Activated T-helper 1 cell treated with anti-CD3 and anti-CD28 coated beads, Interleukin-2, amount 50 U/mL, for 16 hours (primary cell): ENCODE measurements at regions not wholly inside any gene's neighbourhood (a gene's known extent, or its start where the extent isn't known, plus 50 kb on each side); places are given as distances from the start of the nearest gene placed in this dataset.
"Not testable (repeated sequence)": the region's sequence is repeated elsewhere in the genome, so short reads cannot be mapped to it uniquely, and the experiment has no call there.

ENCODE experiments used
- DNase-seq, 2 donors: peaks; one replicate each; pipeline ENCODE4 v3.0.0-alpha.2; 2020; ENCODE audit warnings: low read depth in 1 of 2, low spot score in 1 of 2

DNA sequence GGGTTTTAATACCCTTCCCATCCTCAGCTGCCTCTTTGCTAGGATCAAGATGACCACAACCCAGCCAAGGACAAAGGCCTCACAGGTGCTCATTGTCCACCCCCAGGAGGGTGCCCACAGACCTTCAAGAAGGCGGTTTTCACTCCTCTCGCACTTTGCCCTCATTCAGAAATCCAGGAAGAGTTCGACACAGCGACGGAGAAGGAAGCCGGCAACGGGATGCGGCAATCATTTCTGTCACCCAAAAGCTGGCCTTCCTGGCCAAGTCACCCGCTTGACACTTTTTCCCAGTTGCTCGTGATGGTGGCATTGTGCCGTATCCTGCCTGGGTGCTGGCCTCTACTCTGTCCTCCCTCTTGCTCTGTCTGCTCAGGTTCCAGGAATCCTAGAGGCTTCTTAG is 293.0 kb upstream of the ZNF337 start:
- not testable (repeated sequence) for DNase-seq

DNA sequence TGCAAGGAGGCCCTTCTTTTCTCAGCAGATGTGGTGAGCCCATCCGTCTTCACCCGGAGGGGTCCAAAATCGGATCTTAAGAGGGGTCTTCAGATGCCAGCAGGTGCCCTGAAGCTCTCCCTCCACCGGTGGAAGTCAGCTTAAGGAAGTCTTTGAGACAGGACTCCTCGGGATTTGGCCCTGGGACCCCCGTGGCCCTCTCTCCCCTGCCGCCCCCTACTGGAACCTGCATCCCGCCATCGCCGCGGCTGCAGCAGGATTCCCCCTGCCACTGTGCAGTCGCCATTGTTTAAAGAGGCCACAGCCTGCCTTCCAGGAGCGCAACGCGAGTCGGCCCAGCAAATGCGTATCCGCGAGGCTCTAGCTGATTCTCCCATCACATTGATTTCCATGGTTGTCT is 292.5 kb upstream of the ZNF337 start:
- DNase-seq = no peak

DNA sequence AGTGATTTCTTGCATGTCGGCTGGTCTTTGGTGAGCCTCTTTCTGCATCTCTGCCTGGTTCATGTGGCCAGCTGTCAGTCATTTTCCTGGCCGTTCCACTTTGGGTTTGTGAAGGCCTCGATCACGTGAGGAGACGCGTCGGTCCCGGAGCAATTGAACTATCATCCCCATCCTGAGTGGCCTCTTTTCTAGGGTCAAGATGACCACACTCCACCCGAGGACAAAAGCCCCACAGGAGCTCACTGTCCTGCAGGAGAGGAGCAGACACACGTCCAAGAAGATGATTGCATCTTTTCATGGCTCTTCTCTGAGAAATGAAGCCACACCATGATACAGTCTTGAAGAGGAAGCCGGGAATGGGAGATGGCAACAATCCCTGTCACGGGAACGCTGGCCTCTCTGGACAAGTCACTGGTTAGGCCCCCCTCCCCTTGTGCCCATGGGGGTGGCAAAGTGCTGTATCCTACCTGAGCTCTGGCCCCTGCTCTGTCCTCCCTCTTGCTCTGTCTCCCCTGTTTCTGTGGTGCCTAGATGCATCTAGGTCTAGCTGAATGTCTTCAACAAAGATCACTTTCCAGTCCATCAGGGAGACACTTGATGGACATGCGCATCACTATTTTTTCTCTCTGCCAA is 291.4 kb upstream of the ZNF337 start:
- not testable (repeated sequence) for DNase-seq

DNA sequence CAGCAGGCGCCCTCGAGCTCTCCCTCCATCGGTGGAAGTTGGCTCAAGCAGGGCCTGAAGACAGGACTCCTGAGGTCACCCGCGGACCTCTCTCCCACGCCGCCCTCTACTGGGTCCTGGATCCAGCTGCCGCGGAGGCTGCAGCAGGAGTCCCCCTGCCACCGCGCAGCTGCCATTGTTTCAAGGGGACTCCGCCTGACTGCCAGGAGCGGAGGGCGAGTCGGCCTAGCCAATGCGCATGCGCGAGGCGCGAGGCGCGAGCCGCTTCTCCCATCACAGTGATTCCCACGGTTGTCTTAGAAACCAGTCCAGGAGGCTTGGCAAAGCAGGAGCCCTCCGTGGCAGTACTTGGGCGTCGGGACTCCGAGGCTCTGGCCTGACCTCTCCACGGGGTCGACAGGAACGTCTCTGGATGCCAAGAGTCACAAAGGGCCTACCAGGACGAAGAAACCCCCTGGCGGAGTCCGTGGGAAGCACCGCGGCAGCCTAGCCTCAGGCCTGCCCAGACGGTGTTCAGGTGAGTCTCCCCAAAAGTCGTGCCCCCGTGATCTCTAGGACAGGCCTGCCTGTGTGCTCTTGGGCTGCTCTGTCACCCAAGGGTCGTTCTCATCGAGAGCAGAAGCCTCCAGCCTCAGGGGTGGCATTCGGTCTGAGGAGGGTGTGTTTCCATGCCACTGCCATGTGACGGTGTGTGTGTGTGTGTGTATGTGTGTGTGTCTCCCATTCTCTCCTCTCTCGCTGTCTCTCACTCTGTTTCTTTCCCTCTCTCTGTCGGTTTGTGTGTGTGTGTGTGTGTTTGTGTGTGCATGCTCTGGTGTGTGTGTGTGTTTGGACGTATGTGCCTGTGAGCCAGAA is 290.6 kb upstream of the ZNF337 start:
- DNase-seq = peak; percentile 22 to 26

DNA sequence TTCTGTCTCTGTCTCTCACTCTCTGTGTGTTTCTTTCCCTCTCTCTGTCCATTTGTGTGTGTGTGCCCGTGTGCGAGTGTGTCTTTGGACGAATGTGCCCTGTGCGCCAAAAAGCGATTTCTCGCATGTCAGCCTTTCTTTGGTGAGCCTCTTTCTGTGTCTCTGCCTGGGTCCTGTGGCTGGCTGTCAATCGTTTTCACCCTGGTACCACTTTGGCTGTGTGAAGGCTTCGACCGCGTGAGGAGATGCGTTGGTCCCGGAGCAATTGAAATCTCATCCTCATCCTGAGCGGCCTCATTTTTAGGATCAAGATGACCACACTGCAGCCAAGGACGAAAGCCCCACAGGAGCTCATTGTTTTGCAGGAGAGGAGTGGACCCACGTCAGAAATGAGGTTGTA is 288.9 kb upstream of the ZNF337 start:
- no peak for DNase-seq

DNA sequence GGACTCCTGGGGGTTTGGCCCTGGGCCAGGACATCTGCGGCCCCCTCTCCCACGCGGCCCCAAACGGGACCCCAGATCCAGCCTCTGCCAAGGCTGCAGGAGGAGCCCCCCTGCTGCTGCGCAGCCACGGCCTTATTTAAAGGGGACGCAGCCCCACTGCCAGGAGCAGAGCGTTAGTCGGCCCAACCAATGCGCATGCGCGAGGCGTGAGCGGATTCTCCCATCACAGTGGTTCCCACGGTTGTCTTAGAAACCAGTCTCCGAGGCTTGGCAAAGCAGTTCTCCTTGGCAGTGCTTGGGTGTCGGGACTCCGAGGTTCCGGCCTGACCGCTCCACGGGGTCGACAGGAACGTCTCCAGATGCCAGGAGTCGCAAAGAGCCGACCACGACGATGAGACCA is 288.3 kb upstream of the ZNF337 start:
- DNase-seq = no peak

DNA sequence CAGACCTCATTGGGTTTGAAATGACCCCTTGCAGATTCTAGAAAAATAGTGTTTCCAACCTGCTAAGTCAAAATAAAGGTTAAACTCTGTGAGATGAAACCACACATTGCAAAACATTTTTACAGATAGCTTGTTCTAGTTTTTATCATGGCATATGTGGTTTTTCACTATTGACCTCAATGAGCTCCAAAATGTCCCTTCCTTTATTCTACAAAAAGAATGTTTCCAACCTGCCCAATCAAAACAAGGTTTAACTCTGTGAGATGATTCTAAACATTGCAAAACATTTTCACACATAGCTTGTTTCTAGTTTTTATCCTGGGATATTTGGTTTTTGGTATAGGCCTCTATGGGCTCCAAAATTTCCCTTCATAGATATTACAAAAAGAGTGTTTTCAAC is 286.0 kb upstream of the ZNF337 start:
- DNase-seq = not testable (repeated sequence)

DNA sequence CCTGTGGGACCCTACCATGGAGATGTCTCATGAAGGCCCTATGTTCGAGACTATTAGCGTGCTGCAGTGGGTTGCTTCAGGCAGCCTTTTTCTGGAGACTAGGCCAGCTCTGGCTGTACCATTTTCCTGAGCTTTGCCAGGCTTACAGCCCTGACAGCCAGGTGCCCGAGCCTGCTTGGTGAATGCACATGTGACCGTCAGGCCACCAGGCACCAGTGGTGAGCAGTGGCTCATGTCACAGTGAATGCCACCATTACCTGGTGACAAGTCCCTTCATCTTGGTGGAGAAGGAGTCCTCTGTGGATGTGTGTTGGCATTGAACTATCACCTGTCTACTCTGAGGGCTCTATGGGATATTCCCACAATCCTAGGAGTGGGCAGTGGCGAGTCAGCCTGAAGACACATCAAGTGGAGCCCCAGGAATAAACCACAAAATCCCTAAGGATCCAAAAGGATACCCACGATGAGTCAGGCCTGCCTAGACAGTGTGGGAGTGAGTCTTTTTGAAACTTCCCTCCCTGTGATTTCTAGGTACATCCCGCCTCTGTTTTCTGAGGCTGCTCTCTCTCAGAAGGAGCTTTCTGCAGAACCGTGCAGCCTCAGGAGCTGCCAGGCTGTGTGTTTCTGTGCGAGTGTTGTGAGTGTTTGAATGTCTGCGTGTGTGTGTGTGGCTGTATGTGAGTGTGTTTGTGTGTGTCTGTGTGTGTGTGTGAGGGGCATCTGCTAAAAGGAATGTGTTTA is 282.0 kb upstream of the ZNF337 start:
- DNase-seq = not testable (repeated sequence)

DNA sequence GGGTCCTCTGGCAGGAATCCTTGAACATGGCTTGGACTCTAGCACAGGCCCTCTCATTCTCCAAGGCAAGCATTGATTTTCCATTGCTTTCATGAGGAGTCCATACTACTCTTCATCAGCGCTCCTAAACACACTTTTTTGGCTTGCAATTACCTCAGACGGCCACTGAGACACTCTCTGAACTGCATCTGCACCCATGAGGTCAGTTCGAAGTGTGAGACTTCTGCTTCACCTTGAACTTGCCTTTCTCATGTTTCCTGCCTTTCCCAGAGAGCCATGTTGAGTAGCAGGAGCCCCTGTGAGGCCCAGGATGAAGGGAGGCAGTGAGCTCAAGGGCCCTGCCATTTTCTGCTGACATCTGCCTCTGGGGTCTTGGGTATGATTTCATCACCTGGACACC is 279.2 kb upstream of the ZNF337 start:
- DNase-seq = not testable (repeated sequence)

DNA sequence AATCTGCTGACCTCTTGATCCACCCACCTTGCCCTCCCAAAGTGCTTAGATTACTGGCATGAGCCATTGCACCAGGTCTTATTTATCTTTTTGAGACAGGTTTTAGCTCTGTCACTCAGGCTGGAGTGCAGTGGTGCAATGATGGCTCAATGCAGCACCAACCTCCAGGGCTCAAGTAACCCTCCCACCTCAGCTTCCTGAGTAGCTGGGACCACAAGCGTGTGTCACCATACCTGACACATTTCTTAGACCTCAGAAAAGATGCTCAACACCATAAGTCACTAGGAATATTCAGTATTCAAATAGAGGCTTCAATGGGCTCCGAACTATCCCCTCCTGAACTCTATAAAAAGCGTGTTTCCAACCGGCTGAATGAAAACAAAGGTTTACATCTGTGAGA is 268.6 kb upstream of the ZNF337 start:
- not testable (repeated sequence) for DNase-seq

DNA sequence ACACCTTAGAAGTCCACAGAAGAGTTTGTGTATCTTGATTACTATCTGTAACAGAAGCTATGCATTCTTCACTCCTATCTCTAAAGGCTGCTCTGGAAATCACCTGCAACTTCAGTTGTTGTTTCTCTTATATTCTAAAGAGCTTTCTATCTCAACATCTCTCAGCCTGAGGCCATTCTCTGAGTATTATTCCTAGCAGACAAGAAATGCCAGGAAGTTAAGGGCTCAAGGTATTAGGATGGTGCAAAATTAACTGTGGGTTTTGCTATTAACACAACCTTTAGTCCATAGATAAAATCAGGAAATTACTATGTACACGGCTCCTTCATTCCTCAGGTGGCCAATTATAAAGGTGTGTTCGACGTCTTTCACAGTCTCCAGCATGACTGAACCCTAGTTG is 257.2 kb upstream of the ZNF337 start:
- not testable (repeated sequence) for DNase-seq

DNA sequence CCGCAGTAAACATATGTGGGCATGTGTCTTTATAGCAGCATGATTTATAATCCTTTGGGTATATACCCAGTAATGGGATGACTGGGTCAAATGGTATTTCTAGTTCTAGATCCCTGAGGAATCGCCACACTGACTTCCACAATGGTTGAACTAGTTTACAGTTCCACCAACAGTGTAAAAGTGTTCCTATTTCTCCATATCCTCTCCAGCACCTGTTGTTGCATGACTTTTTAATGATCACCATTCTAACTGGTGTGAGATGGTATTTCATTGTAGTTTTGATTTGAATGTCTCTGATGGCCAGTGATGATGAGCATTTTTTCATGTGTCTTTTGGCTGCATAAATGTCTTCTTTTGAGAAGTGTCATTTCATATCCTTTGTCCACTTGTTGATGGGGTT is 238.6 kb upstream of the ZNF337 start:
- DNase-seq = not testable (repeated sequence)

DNA sequence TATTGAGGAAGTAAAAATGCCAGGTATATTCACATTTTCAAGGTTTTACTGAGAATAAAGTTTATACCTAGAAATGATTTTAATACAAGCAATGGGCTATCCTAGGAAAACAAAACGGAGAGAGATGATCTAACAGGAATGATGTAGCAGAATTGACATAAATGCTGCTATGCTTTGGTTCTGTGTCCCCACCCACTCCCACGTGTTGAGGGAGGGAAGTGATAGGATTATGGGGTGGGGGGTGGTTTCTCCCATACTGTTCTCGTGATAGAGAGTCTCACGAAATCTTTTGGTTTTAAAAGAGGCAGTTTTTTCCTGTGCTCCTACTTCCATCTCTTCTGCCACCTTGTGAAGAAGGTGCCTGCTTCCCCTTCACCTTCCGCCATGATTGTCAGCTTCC is 236.2 kb upstream of the ZNF337 start:
- not testable (repeated sequence) for DNase-seq

DNA sequence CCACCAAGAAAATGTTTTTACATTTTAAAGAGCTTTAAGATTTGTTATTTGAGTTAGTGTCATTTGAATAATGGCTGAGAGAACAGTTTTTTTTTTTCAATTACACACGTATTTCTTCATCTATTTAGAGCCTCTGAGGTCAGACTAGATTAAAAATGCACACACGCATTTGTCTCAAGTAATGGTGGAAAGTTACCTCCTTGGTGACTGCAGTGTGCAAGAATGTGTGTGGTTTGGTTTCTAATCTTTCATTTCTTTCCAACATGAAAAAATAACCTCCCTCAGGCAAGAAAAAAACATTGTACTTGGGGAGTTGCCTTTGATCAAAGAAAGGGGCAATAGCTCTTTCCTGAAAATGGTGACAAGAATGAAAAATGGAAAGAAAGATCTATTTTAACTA is 235.5 kb upstream of the ZNF337 start:
- not testable (repeated sequence) for DNase-seq

DNA sequence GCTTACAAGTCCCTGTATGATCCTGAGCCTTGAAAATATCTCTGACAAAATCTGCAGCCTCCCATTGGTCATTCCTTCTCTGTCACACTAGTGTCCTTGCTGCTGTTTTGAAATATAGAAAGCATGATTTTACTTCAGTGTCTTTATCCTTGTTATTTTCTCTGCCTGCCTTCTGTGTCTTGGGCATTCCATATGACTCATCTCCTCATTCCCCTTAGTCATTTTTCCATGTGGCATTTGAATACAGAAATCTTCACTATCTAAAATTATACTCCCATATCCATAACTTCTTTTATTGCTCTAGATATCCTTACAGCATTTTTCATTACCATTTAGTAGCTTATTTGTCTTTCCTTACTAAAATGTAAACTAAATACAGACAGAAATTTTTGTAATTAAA is 205.7 kb upstream of the ZNF337 start:
- DNase-seq = not testable (repeated sequence)

DNA sequence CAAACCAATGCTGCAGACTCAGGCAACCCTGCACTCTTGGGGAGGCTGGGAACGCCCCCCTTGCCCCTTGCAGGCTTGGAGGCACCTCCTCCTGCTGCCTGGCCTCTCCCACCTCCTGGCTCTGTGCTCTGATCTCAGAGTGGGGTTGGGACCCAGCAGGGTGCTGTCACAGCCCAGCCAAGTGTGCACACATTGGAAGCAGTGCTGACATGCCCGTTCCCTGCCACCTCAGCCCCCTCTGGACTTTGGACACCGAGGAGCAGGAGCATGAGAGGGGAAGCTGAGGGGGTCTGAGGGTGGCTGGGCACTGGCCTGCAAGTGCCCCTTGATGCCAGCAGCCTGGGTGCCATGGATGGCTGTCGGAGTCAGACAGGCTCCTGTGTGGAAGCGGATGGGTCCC is 202.0 kb upstream of the ZNF337 start:
- not testable (repeated sequence) for DNase-seq

DNA sequence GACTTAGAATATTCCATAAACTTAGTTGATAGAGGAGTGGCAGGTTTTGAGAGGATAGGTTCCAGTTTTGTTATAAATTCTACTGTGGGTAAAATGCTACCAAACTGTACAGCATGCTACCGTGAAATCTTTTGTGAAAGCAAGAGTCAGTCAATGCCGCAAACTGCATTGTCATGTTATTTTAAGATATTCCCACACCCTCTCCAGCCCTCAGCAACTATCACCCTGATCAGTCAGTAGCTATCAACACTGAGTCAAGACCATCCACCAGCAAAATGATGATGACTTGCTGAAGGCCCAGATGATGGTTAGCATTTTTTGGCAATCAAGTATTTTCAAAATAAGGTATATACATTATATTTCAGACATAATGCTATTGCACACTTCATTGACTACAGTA is 182.4 kb upstream of the ZNF337 start:
- not testable (repeated sequence) for DNase-seq

DNA sequence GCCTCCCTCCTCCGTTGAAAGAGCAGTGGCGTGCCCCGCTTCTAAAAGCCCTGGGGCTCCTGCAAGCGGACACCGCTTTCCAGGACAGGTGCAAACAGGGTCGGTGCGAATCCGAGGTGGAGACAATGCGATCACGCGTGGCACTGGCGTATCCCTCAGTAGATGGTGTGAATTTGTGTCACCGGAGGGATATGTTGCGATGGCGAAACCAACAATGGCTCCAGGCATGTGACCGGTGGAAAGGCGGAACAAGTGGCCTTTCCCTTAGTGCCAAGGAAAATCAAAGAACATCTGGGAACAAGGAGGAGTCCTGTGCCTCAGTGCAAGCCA is 172.0 kb upstream of the ZNF337 start:
- DNase-seq = not testable (repeated sequence)

DNA sequence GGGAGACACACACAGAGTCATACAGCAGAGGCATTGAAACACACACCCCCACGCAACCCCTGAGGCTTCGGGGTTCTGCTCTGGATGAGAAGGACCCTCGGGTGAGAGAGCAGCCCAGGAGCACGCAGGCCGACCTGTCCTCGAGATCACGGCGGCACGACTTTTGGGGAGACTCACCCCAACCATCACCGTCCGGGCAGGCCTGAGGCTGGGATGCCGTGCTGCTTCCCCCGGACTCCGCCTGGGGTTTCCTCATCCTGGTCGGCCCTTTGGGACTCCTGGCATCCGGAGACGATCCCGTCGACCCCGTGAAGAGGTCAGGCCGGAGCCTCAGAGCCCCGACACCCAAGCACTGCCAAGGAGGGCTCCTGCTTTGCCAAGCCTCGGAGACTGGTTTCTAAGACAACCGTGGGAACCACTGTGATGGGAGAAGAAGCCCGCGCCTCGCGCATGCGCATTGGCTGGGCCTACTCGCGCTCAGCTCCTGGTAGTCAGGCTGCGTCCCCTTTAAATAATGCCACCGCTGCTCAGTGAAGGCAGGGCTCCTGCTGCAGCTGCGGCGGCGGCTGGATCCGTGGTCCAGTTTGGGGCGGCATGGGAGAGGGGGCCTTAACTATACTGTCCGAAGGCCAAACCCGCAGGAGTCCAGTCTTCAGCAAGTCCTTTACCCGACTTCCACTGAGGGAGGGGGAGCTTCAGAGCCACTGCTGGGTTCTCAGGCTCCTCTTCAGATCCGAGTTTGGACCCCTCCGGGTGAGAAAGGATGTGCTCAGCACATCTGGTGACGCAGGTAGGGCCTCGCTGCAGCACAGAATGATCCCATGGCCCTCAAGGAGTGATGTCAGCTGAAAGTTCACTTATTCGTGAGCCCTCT is 171.4 kb upstream of the ZNF337 start:
- DNase-seq = peak in 1 of 2 donors; percentile 35

DNA sequence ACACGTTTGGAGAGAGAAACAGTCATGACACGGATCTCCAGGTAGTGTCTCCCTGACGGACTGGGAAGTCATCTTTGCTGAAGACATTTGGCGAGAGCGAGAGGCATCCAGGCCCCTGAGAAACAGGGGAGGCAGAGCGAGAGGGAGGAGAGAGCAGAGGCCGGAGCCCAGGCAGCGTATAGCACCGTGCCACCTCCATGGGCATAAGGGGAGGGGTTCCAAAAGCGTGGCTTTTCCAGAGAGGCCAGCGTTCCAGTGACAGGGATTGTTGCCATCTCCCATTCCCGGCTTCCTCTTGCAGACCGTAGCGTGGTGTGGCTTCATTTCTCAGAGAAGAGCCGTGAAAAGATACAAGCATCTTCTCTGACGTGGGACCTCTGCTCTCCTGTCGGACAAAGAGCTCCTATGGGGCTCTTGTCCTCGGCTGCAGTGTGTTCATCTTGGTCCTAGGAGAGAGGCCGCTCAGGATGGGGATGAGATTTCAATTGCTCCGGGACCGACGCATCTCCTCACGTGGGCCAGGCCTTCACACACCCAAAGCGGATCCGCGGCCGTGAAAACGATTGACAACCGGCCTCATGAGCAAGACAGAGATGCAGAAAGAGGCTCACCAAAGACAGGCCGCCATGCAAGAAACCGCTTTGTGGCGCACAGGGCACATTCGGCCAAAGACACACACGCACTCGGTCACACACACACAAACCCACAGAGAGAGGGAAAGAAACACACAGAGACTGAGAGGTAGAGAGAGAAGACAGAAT is 170.5 kb upstream of the ZNF337 start:
- DNase-seq = not testable (repeated sequence)
